Fibroblast of gingiva (primary cell): ENCODE measurements at regions not wholly inside any gene's neighbourhood (a gene's known extent, or its start where the extent isn't known, plus 50 kb on each side); places are given as distances from the start of the nearest gene placed in this dataset.
"Not testable (repeated sequence)": the region's sequence is repeated elsewhere in the genome, so short reads cannot be mapped to it uniquely, and the experiment has no call there.

Experiments
- DNase-seq: peaks from one replicate; pipeline ENCODE4 v3.0.0-alpha.2; 2011; ENCODE audit warnings: low read depth

DNA sequence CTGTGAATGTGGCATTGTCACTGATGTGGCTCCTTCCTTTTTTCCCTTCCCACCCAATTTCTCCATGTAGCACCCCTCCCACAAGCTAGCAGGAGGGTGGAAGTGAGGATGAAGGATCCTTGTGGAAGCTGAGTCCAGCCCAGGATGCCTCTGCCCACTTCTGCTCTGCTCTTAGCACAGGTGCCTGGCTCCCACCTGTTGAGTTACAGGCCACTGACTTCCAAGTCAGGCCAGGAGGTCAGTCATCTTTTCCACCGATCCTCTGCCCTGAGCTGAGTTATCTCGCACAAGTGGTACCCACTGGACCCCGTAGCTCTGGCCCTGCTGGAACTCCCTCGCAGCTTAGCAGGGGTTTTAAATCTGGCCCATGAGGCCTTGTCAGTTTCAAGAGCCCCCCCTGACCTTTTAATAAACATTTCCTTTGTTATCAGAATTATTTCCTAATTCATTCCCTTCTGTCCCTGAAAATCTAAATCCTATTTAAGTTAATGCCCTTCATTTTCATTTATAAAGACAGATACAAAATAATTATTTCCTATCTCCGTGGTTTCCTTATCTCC is 125.3 kb upstream of the CADM1 start:
- no peak for DNase-seq

DNA sequence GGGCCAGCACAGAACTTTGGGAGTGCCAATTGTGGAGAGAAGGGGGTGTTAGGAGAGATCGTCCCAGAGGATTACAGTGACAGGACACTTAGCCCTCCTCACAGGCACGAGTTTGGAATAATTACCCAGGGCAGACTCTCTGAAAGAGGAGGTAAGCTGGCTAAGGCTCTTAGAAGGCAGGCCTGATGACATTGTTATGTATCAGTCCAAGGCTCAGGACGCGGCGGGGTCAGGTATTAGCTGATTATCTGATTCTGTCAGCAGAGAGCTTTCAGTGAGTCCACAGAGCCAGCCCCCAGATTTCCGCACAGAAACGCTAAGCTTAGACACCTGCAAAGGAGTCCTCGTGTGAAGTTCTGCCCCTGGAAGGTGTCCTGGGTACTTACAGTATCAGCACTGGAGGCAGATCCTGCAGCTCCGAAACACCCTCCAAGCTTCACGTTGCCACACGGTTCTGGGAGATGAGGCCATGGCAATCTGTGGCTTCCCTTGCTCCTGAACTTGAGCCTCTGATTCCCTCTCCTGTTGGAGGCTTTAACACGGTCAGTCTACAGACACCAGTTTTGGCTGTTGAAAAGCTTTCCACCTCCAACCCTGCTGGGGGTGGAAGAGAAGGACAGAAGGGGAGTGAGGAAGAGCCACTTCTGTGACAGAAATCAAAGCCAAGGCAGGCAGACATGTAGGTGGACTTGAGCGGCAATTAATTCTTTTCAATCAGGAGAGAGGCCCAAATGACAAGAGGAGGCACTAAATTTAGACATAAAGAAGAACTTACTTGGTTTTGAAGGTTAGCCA is 123.6 kb upstream of the CADM1 start:
- DNase-seq = no peak

DNA sequence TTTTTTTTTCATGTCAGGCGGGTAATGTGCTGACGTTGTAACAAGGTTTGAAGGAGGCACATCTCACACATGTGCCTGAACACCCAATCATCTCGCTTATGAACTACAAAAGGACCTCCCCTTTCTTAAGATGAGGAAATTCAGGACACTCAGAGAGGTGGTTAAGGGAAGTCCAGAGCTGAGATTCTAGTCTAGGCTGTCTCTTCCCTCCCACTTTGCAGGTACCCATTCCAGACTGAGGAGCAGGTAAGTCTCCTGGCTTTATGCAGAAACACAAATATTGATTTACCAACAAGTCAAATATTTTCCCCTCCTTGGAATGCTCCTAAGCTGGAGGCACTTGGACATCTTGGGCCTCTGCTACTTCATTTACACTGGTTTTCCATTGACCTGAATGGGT is 122.9 kb upstream of the CADM1 start:
- no peak for DNase-seq

DNA sequence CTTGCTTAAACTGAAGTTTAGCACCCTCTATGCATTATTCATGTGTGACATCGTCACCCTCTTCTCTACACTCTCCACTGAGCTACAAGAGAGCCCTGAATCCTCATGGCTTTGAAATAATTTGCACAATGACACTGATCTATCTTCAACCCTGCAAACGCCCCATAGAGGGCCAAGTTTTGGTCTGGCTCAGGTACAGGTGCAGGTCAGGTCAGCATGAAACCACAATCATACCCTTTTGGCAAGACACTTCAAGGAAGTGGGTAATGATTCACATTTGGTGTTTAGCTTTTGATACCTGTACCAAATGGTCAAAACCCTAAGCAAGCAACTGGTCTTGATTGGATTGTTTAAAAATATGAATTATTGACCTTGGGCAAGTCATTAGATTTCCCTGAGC is 122.2 kb upstream of the CADM1 start:
- DNase-seq = no peak

DNA sequence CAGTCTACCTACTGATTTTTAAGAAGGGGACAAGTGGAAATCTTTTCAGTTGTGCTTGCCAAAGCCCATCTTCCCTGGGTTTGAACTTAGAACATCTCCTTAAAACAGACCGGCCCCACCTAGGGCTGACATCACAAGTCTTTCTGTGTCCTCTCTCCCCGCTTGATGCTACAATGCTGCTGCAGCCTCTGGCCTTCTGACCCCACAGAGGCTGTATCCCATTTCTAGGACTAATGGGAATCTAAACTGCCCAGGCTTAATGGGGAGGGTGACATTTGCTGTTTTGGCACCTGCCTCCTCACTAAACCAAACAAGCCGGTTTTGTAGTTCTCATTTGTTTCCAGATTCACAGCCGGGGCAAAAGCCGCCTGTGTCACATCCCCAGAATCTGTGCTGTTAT is 121.3 kb upstream of the CADM1 start:
- DNase-seq = no peak

DNA sequence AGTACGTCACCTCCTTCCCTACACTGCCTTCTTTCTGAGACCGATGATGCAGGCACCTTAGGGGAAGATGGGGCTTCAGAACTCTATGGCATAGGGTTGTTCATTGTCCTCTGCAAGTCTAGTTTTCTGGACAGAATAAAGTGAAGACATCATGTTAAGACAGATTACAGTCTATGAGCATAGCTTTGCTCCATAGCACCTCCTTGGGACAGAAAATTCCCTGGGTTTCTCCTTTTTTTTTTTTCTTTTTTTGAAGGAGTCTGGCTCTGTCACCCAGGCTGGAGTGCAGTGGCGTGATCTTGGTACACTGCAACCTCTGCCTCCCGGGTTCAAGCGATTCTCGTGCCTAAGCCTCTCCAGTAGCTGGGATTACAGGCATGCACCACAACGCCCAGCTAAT is 119.8 kb upstream of the CADM1 start:
- no peak for DNase-seq

DNA sequence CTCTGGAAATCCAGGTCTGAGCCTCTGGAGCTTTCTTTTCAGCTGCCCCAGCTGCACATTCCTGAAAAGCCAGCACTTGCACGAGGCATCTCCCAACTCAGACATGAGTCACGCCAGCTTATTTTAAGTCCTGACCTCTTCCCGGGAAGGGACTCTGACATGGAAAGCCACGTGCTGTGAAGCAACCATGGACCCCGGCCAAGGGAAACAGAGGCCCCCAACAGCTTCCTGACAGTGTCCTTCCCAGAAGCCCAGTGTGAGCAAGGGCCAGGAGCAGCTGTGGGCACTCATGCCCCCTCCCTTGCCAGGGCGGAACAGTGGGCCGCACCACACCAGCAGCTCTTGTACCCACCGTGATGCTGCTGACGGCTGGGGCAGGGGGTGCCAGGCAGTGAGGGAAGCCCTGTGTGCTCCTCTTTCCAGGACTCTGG is 118.8 kb upstream of the CADM1 start:
- DNase-seq = peak; percentile 91

DNA sequence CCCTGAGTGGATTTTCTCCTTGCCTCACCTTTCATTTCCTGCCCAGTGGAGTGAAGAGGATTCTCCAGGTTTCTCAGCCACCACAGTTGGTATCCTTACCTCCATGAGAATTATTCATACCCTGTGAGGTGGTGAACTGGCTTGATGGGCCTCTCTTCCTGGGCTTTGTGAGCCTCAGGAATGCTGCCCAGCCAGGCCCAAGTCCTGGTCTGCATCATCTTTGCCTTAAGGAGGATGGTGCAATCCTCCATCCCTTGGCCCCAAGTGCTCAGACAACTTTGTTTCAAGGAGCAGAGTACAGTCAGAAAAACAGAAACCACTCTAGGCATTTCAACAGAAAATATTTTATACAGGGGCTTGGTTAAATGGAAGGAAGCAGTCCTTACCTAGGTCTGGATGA is 114.2 kb upstream of the CADM1 start:
- no peak for DNase-seq

DNA sequence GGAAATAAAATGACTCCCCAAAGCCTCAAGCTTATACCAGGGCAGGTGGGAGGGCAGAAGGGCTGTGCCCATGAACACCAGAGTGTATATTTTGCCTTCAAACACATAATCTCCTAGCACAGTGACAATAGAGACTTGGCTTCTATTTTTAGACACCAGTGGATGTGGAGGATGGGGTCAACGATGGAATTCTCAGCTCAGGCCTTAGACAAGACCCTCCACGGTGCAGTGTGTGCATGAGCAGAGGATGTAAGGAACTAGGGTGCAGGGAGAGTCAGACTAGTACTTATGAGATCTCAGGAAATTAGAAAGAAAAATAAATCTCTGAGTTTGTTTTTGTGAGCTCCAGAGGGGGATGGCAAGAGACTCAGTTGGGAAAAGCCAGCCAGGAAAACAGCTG is 113.6 kb upstream of the CADM1 start:
- no peak for DNase-seq

DNA sequence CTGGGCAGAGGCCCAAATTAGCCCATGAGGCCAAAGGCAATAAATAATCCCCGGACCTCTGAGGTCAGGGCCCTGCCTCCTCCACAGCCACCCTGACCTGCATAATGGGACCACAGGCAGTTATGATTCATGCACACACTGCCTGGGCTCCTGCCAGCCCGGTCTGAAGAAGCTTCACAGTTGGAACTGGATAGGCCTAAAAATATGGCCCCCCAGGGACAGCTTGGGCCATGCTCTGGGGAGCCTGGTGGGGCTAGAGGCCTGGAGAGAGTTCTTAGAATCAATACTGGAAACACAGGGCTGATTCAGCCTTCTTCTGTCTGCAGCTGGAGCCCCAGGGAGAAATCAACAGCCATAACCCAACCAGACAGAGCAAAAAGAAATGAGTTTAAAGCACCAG is 112.8 kb upstream of the CADM1 start:
- peak; percentile 32 for DNase-seq

DNA sequence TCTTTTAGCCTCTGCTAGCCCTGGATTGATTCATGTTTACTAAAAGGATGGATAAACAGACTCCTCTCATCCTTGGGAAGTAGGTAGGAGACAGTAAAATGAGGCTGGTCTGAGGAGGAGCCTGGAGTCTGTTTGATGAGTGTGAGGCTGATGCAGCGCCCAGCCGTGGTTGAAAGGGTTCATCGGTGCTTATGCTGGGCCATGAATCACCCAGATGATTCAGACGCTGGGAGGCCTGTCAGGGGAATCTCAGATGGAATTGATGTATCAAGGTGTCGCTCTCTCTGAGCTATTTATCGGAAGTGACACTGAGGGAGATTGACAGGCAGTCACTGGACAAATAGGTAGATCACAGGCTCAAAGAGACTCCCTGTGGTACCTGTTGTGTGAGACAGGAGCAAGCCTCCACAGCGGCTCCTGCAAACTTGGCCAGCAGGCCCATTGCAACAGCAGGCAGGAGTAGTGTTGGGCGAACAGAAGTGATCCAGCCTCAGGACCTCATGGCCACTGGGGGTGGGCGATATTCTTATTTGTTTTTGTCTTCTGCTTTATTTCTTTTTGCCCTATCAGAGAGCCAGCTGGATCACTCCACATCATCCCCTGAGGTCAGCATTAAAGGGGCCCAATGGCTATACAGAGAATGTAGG is 109.9 kb upstream of the CADM1 start:
- DNase-seq = no peak

DNA sequence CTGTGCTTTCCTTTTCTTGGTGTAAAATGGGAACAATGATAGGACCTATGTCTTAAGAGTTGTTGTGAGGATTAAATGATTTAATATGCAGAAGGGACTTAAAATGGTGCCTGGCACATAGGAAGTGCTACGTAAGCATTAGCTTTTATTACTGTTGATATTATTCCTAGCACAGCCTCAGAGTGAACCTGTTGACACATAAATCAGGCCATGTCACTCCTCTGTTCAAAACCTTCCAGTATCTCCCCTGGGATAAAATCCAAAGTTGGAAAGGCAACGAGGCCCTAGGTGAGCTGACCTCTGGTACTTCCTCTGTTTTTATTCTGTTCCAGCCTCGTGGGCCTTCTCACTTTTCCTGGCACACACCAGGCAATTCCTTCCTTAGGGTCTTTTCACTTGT is 108.8 kb upstream of the CADM1 start:
- DNase-seq = no peak

DNA sequence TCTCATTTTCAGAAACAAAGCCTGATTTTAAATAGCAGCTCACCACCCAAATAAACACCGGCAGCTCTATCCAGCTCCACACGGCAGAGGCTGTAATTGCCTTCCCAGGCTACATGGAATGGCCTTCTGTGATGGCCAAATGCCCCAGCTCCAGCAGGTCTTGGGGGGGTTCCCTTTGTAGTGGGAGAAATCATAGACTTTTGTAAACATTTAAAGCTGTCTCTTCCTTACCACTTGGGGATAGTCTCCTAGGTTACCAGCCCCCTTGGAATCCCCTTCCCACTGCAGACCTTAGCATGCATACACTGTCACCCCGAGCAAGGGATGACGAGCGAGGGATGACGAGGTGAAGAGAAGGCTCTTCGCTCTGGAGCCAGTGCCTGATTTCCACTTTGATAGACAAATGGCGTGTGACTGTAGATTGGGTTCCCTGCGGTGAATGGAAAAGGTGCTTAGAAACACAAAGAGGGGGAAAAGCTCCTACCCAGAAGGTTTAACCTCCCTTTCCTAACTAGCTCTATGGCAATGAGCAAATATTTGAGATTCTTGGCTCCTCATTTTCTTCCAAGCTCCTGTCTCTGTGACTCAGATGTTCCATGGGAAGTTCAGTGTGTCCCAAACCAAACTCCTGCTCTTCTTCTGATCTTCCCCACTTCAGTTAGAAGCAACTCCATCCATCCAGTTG is 108.0 kb upstream of the CADM1 start:
- DNase-seq = peak; percentile 33

DNA sequence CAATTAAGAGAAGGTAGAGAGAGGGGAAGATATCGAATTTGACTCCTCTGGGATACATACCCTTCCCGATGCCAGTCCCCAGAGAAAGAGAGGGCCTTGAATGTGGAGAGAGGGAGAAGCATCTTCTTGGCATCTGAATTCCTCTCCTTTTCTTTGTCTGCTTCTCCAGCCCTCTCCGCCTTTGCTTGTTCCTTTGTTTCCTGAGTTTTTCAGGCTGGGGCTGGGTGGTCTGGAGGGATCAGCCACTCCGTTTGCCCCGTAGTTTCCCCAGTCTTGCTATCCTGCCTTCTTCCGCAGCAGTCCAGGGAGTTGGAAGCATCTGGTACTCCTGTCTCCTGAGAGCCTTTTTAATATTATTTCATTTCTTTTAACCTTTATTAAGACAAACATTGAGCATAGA is 107.1 kb upstream of the CADM1 start:
- DNase-seq = no peak

DNA sequence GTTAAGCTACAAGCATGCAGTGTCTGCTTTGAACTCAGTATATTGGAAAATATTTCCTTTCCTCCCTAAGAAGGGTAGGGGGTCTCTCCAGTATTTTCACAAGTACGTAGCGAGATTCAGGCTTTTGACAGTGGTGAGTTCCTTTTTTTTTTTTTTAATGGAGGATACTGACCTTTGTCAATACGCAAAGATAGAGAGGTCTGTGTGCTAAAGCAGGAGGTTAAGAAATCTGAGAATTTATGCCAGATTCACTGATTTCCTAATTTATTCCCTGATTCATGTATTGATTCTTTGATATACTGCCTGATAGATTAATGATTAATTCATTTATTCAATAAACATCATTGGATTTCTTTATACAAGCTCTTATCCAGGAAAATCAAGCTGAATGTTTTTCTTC is 106.7 kb upstream of the CADM1 start:
- DNase-seq = no peak

DNA sequence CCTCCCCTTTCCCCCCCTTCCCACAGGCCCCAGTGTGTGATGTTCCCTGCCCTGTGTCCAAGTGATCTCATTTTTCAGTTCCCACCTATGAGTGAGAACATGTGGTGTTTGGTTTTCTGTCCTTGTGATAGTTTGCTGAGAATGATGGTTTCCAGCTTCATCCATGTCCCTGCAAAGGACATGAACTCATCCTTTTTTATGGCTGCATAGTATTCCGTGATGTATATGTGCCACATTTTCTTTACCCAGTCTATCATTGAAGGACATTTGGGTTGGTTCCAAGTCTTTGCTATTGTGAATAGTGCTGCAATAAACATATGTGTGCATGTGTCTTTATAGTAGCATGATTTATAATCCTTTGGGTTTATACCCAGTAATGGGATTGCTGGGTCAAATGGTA is 106.0 kb upstream of the CADM1 start:
- not testable (repeated sequence) for DNase-seq

DNA sequence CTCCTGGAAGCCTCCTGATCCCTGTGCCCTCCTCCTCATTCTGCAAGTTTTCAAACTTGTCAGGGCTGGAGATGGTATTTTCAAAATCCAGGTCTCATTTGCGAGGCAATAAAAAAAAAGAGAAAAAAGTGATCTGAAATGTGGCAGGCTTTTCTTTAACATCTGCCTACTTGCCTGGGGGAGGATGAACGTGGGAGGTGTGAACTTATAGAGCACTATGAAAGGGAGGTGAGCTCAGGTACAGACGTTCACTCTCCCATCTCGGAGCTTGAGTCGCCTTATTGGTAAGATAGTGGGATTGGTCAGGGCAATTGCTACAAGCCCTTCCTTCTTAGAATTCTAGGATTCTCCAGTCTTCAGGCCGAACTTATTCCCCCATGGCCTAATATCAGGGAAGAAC is 104.8 kb upstream of the CADM1 start:
- DNase-seq = no peak

DNA sequence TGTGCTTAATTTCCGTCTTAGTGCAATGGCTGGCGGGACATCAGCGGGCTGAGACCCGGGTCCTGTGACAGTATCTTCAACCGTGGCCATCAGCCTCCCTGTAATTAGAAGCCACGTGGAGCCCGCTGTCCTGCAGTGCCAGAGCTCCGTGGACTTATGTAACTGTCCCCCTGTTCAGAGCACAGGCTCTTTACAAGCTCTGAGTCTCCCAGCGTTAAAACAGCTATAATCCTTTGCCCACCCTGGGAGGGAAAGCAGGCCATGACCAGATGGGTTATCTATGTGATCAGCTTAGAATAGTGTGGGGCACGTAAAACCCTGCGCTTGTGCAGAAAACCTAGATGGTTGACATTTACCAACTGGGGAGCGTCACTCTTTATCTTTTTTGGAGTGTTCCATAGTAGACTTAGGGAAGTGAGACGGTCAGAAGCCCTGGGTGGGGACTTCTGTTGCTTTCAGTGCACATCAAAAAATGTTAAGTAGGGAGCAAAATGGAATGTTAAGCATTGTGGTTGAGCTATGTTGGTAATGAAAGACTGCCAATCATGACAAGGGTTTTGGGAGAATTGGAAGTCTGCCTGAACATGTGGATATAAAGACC is 103.5 kb upstream of the CADM1 start:
- DNase-seq = no peak

DNA sequence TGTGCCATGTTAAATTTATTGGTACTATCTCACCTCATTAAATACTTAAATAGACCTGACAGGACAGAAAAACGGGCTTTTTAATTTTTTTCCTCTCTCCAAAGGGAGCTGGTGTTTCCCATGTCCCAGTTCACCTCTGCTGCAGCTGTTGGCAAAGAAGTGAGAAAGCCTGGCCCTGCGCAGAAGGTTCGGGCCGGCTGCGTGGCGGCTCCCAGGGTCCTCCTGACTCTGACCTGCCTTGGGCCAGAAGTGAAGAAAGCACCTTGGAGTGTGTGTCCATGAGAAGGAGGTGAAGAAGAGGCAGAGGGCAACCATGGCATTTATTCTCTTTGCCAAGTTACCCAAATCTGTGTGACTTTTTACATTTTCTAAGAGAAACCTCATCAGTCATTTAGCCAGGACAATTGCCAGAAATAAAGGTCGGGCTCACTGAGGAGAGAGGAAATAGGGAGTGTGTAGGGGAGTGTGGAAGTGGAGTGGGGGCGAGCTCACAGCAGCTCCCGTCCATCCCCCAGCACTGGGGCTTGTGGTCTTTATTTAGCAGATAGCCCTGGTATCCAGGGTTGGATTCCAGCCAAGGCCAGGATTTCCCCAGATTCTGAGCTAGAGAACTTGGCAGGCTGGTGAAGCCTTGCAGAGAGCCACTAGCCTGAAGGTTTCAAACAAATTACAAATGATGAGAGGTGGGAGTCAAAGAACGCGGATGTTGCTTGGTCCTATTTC is 102.4 kb upstream of the CADM1 start:
- DNase-seq = no peak

DNA sequence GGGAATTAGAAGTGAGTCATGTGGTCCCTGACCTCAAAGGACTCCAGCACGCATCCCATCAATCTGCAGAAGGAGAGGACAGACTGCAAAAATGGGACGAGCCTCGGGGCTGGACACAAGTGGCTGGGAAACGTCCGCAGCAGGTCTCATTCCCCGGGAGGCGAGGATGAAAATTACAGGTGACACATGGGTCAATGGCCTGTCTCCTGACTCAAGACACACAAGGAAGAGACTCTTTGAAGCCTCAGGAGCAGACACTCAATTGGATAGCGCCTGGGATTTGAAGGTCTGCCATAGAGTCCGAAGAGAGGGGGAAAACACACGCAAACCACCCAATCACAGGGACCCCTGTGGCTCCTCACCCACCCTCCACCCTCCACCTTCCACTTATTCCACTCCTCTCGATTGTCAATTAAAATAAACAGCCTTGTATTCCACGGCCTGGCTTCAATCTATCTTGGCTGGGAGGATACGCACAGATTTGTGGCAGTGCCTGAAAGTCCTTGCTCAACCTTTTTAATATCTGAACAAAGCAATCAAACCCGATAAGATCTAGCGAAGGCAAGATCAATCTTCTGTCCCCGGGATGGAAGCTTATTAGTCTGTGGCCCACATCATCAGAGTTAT is 101.8 kb upstream of the CADM1 start:
- DNase-seq = no peak

DNA sequence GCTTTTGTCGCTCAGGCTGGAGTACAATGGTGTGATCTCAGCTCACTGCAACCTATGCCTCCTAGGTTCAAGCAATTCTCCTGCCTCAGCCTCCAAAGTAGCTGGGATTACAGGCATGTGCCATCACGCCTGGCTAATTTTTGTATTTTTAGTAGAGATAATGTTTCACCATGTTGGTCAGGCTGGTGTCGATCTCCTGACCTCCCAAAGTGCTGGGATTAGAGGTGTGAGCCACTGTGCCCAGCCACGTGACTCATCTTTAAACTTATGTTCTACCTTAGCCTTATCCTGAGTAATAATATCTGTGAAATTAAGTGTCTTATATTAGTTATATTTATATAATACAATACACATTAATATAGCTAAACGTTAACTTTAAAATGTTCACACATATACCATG is 101.2 kb upstream of the CADM1 start:
- DNase-seq = not testable (repeated sequence)
